ENCODE measurements at regions not wholly inside any gene's neighbourhood (a gene's known extent, or its start where the extent isn't known, plus 50 kb on each side); places are given as distances from the start of the nearest gene placed in this dataset.

DNA sequence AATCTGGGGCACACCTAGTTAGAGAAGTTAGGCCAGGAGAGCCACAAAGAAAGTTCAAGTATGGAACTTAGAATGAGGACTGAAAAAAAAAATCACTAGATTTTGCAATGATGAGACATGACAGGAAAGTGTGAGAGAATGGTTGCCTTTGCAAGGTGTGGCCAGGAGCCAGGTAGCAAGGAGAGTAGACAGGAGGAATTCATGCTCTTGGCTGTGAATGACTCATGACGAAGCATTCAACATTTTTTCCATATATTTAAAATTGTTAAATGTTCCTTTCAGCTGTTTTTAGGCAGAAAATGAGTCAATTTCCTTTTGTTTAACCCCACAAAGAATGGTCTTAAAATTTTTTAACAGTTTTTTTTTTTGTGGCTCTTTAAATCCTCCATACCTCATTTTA lies 636.9 kb downstream of the PLCL1 start:
- ATAC-seq (ENCODE audit: low read depth in 2 of 2) (no peak), DNase-seq (no peak)
- peaks cover 0 to 6% (median 0%) of the 10 kb centered on the region in 7 donors for H3K9me3 Mint-ChIP-seq
- peaks cover 0 to 3% (median 0%) of the 10 kb centered on the region in 3 donors for H3K27me3 Mint-ChIP-seq
- H3K4me1 Mint-ChIP-seq = no peaks in the 10 kb centered on the region
- H3K4me3 Mint-ChIP-seq = no peak overlapping the region
- H3K27ac Mint-ChIP-seq = no peak overlapping the region
- H3K36me3 Mint-ChIP-seq = no peaks in the 10 kb centered on the region

- no peak overlapping the region for H3K27ac Mint-ChIP-seq
- no peaks in the 10 kb centered on the region for H3K4me1 Mint-ChIP-seq
- peaks cover 0 to 3% (median 0%) of the 10 kb centered on the region in 3 donors for H3K27me3 Mint-ChIP-seq
- DNase-seq (no peak), ATAC-seq (ENCODE audit: low read depth in 2 of 2) (no peak)
- H3K4me3 Mint-ChIP-seq = no peak overlapping the region
- no peaks in the 10 kb centered on the region for H3K36me3 Mint-ChIP-seq
- peaks cover 0 to 6% (median 0%) of the 10 kb centered on the region in 7 donors for H3K9me3 Mint-ChIP-seq
Measured at GRCh38 chr2:198440833-198441232, 636.4 kb downstream of the PLCL1 start.

- no peak for DNase-seq
- H3K36me3 Mint-ChIP-seq = no peaks in the 10 kb centered on the region
- H3K4me1 Mint-ChIP-seq = no peaks in the 10 kb centered on the region
- H3K27ac Mint-ChIP-seq = no peak overlapping the region
- H3K27me3 Mint-ChIP-seq = peaks cover 0 to 3% (median 0%) of the 10 kb centered on the region in 3 donors
- H3K9me3 Mint-ChIP-seq = peaks cover 0 to 5% (median 0%) of the 10 kb centered on the region in 7 donors
- H3K4me3 Mint-ChIP-seq = no peak overlapping the region
- ATAC-seq (ENCODE audit: low read depth in 2 of 2) = no peak
Measured at GRCh38 chr2:198438331-198438730, 633.9 kb downstream of the PLCL1 start.

- H3K27me3 Mint-ChIP-seq = peaks cover 0 to 4% (median 0%) of the 10 kb centered on the region in 3 donors
- H3K36me3 Mint-ChIP-seq = no peaks in the 10 kb centered on the region
- H3K4me1 Mint-ChIP-seq = no peaks in the 10 kb centered on the region
- peaks cover 0 to 14% (median 5%) of the 10 kb centered on the region in 7 donors for H3K9me3 Mint-ChIP-seq
- H3K4me3 Mint-ChIP-seq = no peak overlapping the region
- DNase-seq (no peak), ATAC-seq (ENCODE audit: low read depth in 2 of 2) (no peak)
- no peak overlapping the region for H3K27ac Mint-ChIP-seq
Measured at GRCh38 chr2:198424112-198424511, 619.7 kb downstream of the PLCL1 start.

- peaks cover 0 to 4% (median 0%) of the 10 kb centered on the region in 3 donors for H3K27me3 Mint-ChIP-seq
- no peak for ATAC-seq (ENCODE audit: low read depth in 2 of 2)
- no peak overlapping the region for H3K27ac Mint-ChIP-seq
- H3K36me3 Mint-ChIP-seq = no peaks in the 10 kb centered on the region
- H3K4me3 Mint-ChIP-seq = no peak overlapping the region
- H3K4me1 Mint-ChIP-seq = no peaks in the 10 kb centered on the region
- DNase-seq = no peak
- H3K9me3 Mint-ChIP-seq = no peaks in the 10 kb centered on the region
Measured at GRCh38 chr2:198417836-198418235, 613.4 kb downstream of the PLCL1 start.

- no peaks in the 10 kb centered on the region for H3K27me3 Mint-ChIP-seq
- H3K27ac Mint-ChIP-seq = no peak overlapping the region
- no peaks in the 10 kb centered on the region for H3K36me3 Mint-ChIP-seq
- H3K4me1 Mint-ChIP-seq = no peaks in the 10 kb centered on the region
- no peaks in the 10 kb centered on the region for H3K9me3 Mint-ChIP-seq
- no peak overlapping the region for H3K4me3 Mint-ChIP-seq
- ATAC-seq (ENCODE audit: low read depth in 2 of 2) = no peak
- no peak for DNase-seq
Measured at GRCh38 chr2:198414976-198415375, 610.6 kb downstream of the PLCL1 start.

DNA sequence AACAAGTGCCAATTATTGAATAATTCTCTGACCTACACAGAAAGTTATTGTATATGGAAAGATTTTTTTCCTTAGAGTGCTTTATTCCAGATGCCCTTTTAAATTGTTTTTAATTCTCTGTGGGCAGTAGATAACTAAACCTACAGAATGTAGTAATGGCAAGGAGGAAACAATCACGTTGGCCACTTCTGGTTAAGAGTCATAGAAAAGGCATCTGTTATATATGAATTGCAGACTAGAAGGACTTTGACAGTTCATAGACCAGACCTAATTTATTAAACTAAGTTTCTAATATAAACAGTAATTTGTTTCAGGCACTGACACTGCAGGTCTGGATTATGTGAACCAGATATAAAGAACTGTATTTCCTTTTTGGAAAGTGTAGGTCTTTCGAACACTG lies 607.5 kb downstream of the PLCL1 start:
- DNase-seq (no peak), ATAC-seq (ENCODE audit: low read depth in 2 of 2) (no peak)
- Mint-ChIP-seq H3K4me3 (no peak overlapping the region), H3K36me3 (no peaks in the 10 kb centered on the region), H3K27ac (no peak overlapping the region), H3K27me3 (no peaks in the 10 kb centered on the region), H3K4me1 (no peaks in the 10 kb centered on the region), H3K9me3 (peaks cover 0 to 1% (median 0%) of the 10 kb centered on the region in 7 donors)

DNA sequence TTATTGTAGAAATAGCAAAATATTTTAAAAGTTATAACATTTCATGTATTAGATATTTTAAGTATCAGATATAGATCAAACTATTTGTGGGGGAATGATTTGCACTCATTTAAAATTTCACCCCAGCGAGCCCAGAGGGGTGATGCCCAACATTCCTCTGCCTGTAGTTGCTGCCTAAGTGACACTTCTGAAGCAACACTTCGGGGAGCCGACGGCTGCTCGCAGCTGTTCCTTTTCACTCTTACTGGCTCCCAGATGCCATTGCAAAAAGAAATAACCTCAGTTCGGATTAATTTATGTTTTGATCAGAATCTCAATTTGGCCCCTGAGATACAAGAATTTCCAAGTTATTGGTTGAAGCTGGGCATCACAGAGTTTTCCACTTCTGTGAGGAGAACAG lies 603.8 kb downstream of the PLCL1 start:
- Mint-ChIP-seq H3K4me1 (no peaks in the 10 kb centered on the region), H3K36me3 (no peaks in the 10 kb centered on the region), H3K9me3 (peaks cover 0 to 1% (median 0%) of the 10 kb centered on the region in 7 donors), H3K27ac (no peak overlapping the region), H3K27me3 (no peaks in the 10 kb centered on the region), H3K4me3 (no peak overlapping the region)
- ATAC-seq (ENCODE audit: low read depth in 2 of 2) (no peak), DNase-seq (no peak)

GRCh38 chr2:198405311-198405710 lies 600.9 kb downstream of the PLCL1 start:
- ATAC-seq (ENCODE audit: low read depth in 2 of 2) = no peak

DNA sequence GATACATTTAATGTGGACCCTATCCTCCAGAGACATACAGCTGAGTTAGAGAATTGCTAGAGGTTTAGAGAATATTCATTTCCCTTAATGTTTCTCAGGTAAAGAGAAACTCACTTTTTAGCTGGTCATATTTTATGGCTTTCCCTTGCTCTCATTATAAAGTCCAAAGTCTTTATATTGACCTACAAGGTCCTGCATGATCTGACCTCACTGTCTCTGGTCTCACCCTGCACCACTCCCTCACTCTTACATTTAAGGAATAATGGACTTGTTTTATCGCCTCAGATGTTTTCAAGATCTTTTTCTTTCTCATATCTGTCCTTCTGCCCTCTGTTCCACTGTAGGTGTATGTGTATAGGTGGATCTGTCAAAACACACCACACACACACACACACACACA lies 597.3 kb downstream of the PLCL1 start:
- H3K4me1 Mint-ChIP-seq = no peaks in the 10 kb centered on the region
- H3K36me3 Mint-ChIP-seq = no peaks in the 10 kb centered on the region
- H3K27me3 Mint-ChIP-seq = peaks cover 0 to 4% (median 0%) of the 10 kb centered on the region in 3 donors
- no peak overlapping the region for H3K4me3 Mint-ChIP-seq
- no peak for DNase-seq
- peaks cover 0 to 5% (median 0%) of the 10 kb centered on the region in 7 donors for H3K9me3 Mint-ChIP-seq
- no peak for ATAC-seq (ENCODE audit: low read depth in 2 of 2)
- H3K27ac Mint-ChIP-seq = no peak overlapping the region

More at GRCh38 chr2:198405311-198405710, 600.9 kb downstream of the PLCL1 start:
- Mint-ChIP-seq H3K27ac (no peak overlapping the region), H3K9me3 (peaks cover 0 to 1% (median 0%) of the 10 kb centered on the region in 7 donors), H3K27me3 (no peaks in the 10 kb centered on the region), H3K4me1 (no peaks in the 10 kb centered on the region), H3K4me3 (no peak overlapping the region), H3K36me3 (no peaks in the 10 kb centered on the region)
- DNase-seq = no peak

DNA sequence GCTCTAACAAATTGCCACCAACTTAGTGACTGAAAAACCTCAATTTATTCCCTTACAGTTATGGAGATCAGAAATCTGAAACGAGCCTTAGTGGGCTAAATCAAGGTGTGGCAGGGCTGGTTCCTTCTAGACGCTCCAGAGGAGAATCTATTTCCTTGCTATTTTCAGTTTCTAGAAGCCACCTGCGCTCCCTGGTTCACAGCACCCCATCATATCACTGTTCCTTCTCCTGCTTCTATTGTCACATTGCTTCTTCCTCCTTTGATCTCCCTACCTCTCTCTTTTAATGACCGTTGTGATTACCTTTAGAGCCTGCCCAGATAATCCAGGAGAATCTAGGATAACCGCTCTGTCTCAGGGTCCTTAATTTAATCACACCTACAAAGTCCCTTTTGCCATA lies 596.6 kb downstream of the PLCL1 start:
- no peaks in the 10 kb centered on the region for H3K4me1 Mint-ChIP-seq
- H3K4me3 Mint-ChIP-seq = no peak overlapping the region
- ATAC-seq (ENCODE audit: low read depth in 2 of 2) = no peak
- peaks cover 0 to 4% (median 0%) of the 10 kb centered on the region in 3 donors for H3K27me3 Mint-ChIP-seq
- DNase-seq = no peak
- H3K36me3 Mint-ChIP-seq = no peaks in the 10 kb centered on the region
- no peak overlapping the region for H3K27ac Mint-ChIP-seq
- peaks cover 0 to 5% (median 0%) of the 10 kb centered on the region in 7 donors for H3K9me3 Mint-ChIP-seq

DNA sequence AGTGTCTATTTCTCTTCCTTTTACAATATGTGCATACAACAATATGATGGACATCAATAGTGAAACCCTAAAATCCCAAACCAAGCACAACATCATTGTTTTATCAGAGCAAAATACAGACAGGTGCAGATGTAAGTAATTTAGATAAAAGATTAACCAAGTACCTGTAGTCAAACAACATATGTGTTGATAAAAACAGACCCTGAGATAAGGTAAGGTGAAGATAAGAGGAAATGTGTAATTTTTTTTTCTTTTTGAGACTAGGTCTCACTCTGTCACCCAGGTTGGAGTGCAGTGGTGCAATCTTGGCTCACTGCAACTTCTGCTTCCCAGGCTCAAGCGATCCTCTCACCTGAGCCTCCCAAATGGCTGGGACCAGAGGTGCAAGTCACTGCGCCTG lies 589.8 kb downstream of the PLCL1 start:
- no peak for DNase-seq
- Mint-ChIP-seq H3K4me1 (no peaks in the 10 kb centered on the region), H3K36me3 (no peaks in the 10 kb centered on the region), H3K27ac (no peak overlapping the region), H3K9me3 (peaks cover 0 to 12% (median 0%) of the 10 kb centered on the region in 7 donors), H3K27me3 (peaks cover 0 to 11% (median 4%) of the 10 kb centered on the region in 3 donors), H3K4me3 (no peak overlapping the region)
- ATAC-seq (ENCODE audit: low read depth in 2 of 2) = no peak

GRCh38 chr2:198390670-198391069 lies 586.3 kb downstream of the PLCL1 start:
- ATAC-seq (ENCODE audit: low read depth in 2 of 2) (no peak), DNase-seq (no peak)
- Mint-ChIP-seq H3K9me3 (peaks cover 0 to 7% (median 0%) of the 10 kb centered on the region in 7 donors), H3K27me3 (peaks cover 0 to 11% (median 4%) of the 10 kb centered on the region in 3 donors), H3K36me3 (no peaks in the 10 kb centered on the region), H3K4me1 (no peaks in the 10 kb centered on the region), H3K4me3 (no peak overlapping the region), H3K27ac (no peak overlapping the region)

GRCh38 chr2:198387677-198388076 lies 583.3 kb downstream of the PLCL1 start:
- no peak overlapping the region for H3K4me3 Mint-ChIP-seq
- ATAC-seq (ENCODE audit: low read depth in 2 of 2) (no peak), DNase-seq (no peak)
- H3K27ac Mint-ChIP-seq = no peak overlapping the region
- H3K36me3 Mint-ChIP-seq = no peaks in the 10 kb centered on the region
- H3K9me3 Mint-ChIP-seq = peaks cover 0 to 3% (median 0%) of the 10 kb centered on the region in 7 donors
- peaks cover 0 to 6% (median 1%) of the 10 kb centered on the region in 3 donors for H3K27me3 Mint-ChIP-seq
- H3K4me1 Mint-ChIP-seq = no peaks in the 10 kb centered on the region

DNA sequence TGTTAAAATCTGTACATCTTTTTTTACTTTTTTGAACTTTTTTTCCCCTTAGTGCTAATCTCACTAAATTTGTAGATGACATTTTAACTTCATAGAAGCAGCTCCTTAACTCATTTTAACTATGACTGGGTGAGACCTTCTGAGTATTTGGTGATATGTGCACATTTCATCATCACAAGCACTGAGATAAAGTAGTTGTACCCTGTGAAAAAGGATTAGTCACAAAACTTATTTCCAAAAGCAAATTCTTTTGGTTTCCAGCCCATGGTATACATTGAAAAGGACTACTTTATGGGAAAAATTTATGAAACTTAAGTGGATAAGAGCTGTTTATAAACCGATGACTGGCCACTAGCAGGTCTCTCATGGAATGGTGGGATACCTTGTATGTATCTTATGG lies 581.5 kb downstream of the PLCL1 start:
- no peak for ATAC-seq (ENCODE audit: low read depth in 2 of 2)
- H3K4me1 Mint-ChIP-seq = no peaks in the 10 kb centered on the region
- H3K9me3 Mint-ChIP-seq = peaks cover 0 to 3% (median 0%) of the 10 kb centered on the region in 7 donors
- H3K4me3 Mint-ChIP-seq = no peak overlapping the region
- H3K27me3 Mint-ChIP-seq = peaks cover 0 to 7% (median 5%) of the 10 kb centered on the region in 3 donors
- peak overlapping the region in 1 of 6 donors; percentile 29 for H3K27ac Mint-ChIP-seq
- no peaks in the 10 kb centered on the region for H3K36me3 Mint-ChIP-seq
- DNase-seq = no peak
